H9 (cell line): ENCODE measurements at regions not wholly inside any gene's neighbourhood (a gene's known extent, or its start where the extent isn't known, plus 50 kb on each side); places are given as distances from the start of the nearest gene placed in this dataset.

Source experiments
- DNase-seq: peaks from one replicate; pipeline ENCODE4 v3.0.0-alpha.2; 2017
- H2AFZ ChIP-seq: one replicate; pipeline ENCODE4 v1.6.1; 2013; ENCODE audit warnings: mild to moderate bottlenecking, low read length, control low read depth, moderate library complexity
- H2AK5ac ChIP-seq: 2 replicates; pipeline ENCODE4 v1.6.1; 2013; ENCODE audit warnings: low read length, control low read depth, mixed read lengths; ENCODE audit not compliant: insufficient read length
- H2BK120ac ChIP-seq: one replicate; pipeline ENCODE4 v1.6.1; 2013; ENCODE audit warnings: low read depth, mild to moderate bottlenecking, low read length, control low read depth, inconsistent platforms; ENCODE audit not compliant: poor library complexity, severe bottlenecking
- H2BK12ac ChIP-seq: 2 replicates; pipeline ENCODE4 v1.6.1; 2013; ENCODE audit warnings: low read length, control low read depth, mixed read lengths, low read depth; ENCODE audit not compliant: insufficient read length
- H2BK15ac ChIP-seq: 2 replicates; pipeline ENCODE4 v1.6.1; 2013; ENCODE audit warnings: low read depth, low read length, control low read depth
- H2BK20ac ChIP-seq: one replicate; pipeline ENCODE4 v1.6.1; 2013; ENCODE audit warnings: low read depth, mild to moderate bottlenecking, low read length, control low read depth, inconsistent platforms; ENCODE audit not compliant: poor library complexity, severe bottlenecking
- H2BK5ac ChIP-seq: 2 replicates; pipeline ENCODE4 v1.6.1; 2013; ENCODE audit warnings: low read length, control low read depth, mixed read lengths; ENCODE audit not compliant: insufficient read length
- H3K14ac ChIP-seq: 2 replicates; pipeline ENCODE4 v1.6.1; 2013; ENCODE audit warnings: low read length, control low read depth; ENCODE audit not compliant: insufficient read depth
- H3K18ac ChIP-seq: 2 replicates; pipeline ENCODE4 v1.6.1; 2013; ENCODE audit warnings: low read depth, mild to moderate bottlenecking, mixed read lengths, low read length, control low read depth; ENCODE audit not compliant: insufficient read length
- H3K23ac ChIP-seq: 2 replicates; pipeline ENCODE4 v1.6.1; 2013; ENCODE audit warnings: low read length, control low read depth, mixed read lengths, low read depth; ENCODE audit not compliant: insufficient read length
- H3K23me2 ChIP-seq: 2 replicates; pipeline ENCODE4 v1.6.1; 2013; ENCODE audit warnings: low read depth, mild to moderate bottlenecking, mixed read lengths, low read length, control low read depth; ENCODE audit not compliant: insufficient read length, poor library complexity, severe bottlenecking
- H3K27ac ChIP-seq: 2 replicates; pipeline ENCODE4 v1.5.1; 2013; ENCODE audit warnings: low read length, control low read depth, mixed read lengths, low read depth; ENCODE audit not compliant: insufficient read length
- H3K27me3 ChIP-seq: 2 replicates; pipeline ENCODE4 v1.6.1; 2013; ENCODE audit warnings: low read length, control low read depth, inconsistent platforms; ENCODE audit not compliant: insufficient read depth
- H3K4ac ChIP-seq: 2 replicates; pipeline ENCODE4 v1.6.1; 2013; ENCODE audit warnings: low read depth, mild to moderate bottlenecking, control low read depth, inconsistent platforms, low read length, moderate library complexity
- H3K4me1 ChIP-seq: 2 replicates; pipeline ENCODE4 v1.6.1; 2013; ENCODE audit warnings: low read length, control low read depth, inconsistent platforms; ENCODE audit not compliant: insufficient read depth
- H3K4me2 ChIP-seq: 2 replicates; pipeline ENCODE4 v1.6.1; 2013; ENCODE audit warnings: low read length, control low read depth, mixed read lengths; ENCODE audit not compliant: insufficient read length, insufficient read depth
- H3K56ac ChIP-seq: 2 replicates; pipeline ENCODE4 v1.6.1; 2013; ENCODE audit warnings: low read depth, mild to moderate bottlenecking, mixed read lengths, low read length, control low read depth; ENCODE audit not compliant: insufficient read length
- H3K79me1 ChIP-seq: 2 replicates; pipeline ENCODE4 v1.6.1; 2013; ENCODE audit warnings: low read depth, mild to moderate bottlenecking, moderate library complexity, low read length, control low read depth, inconsistent platforms; ENCODE audit not compliant: insufficient read depth, poor library complexity, severe bottlenecking
- H3K79me2 ChIP-seq: 2 replicates; pipeline ENCODE4 v1.6.1; 2013; ENCODE audit warnings: low read length, control low read depth, inconsistent platforms; ENCODE audit not compliant: insufficient read depth
- H3K9ac ChIP-seq: 2 replicates; pipeline ENCODE4 v1.6.1; 2013; ENCODE audit warnings: low read length, control low read depth, mixed read lengths; ENCODE audit not compliant: insufficient read length; ENCODE audit errors: extremely low read depth
- H3K9me3 ChIP-seq: one replicate; pipeline ENCODE4 v1.6.1; 2013; ENCODE audit warnings: low read depth, low read length, inconsistent platforms; ENCODE audit not compliant: control insufficient read depth
- H3T11ph ChIP-seq: one replicate; pipeline ENCODE4 v1.6.1; 2013; ENCODE audit warnings: mild to moderate bottlenecking, low read length, control low read depth, inconsistent platforms
- H4K20me1 ChIP-seq: one replicate; pipeline ENCODE4 v1.6.1; 2013; ENCODE audit not compliant: control insufficient read depth, insufficient read length, insufficient read depth
- H4K5ac ChIP-seq: 2 replicates; pipeline ENCODE4 v1.6.1; 2013; ENCODE audit warnings: low read depth, mild to moderate bottlenecking, mixed read lengths, low read length, control low read depth; ENCODE audit not compliant: insufficient read length
- H4K8ac ChIP-seq: replicated peaks from 2 replicates; pipeline ENCODE4 v1.6.1; 2013; ENCODE audit warnings: low read length, control low read depth, mixed read lengths, low read depth; ENCODE audit not compliant: insufficient read length
- H4K91ac ChIP-seq: 2 replicates; pipeline ENCODE4 v1.6.1; 2013; ENCODE audit warnings: low read depth, mild to moderate bottlenecking, moderate library complexity, mixed read lengths, low read length, control low read depth; ENCODE audit not compliant: insufficient read length
- H3K27ac Mint-ChIP-seq, 3 experiments: 2 replicates in 2 of 3; 3 replicates in 1 of 3; pipeline ENCODE4 v1.8.0; 2020 to 2021; ENCODE audit warnings: mixed read lengths in 3 of 3, mild to moderate bottlenecking in 1 of 3, moderate library complexity in 1 of 3
- H3K27me3 Mint-ChIP-seq: 2 replicates; pipeline ENCODE4 v1.8.0; 2021; ENCODE audit warnings: low read depth, mild to moderate bottlenecking, moderate library complexity, mixed read lengths
- H3K36me3 Mint-ChIP-seq, 3 experiments: 2 replicates in 2 of 3; 3 replicates in 1 of 3; pipeline ENCODE4 v1.8.0; 2020 to 2021; ENCODE audit warnings: low read depth in 3 of 3, mixed read lengths in 3 of 3; ENCODE audit not compliant: insufficient read depth in 1 of 3
- H3K4me1 Mint-ChIP-seq, 2 experiments: 2 replicates each; pipeline ENCODE4 v1.8.0; 2020; ENCODE audit warnings: mixed read lengths in 2 of 2
- H3K4me3 Mint-ChIP-seq, 2 experiments: 2 replicates in 1 of 2; 3 replicates in 1 of 2; pipeline ENCODE4 v1.8.0; 2020 to 2021; ENCODE audit warnings: mild to moderate bottlenecking in 2 of 2, mixed read lengths in 2 of 2, moderate library complexity in 1 of 2
- H3K9me3 Mint-ChIP-seq, 2 experiments: 2 replicates in 1 of 2; 3 replicates in 1 of 2; pipeline ENCODE4 v1.8.0; 2020; ENCODE audit warnings: mild to moderate bottlenecking in 2 of 2, mixed read lengths in 2 of 2, moderate library complexity in 1 of 2
- WGBS: extraction: QIAGEN DNeasy Blood & Tissue Kit; methylation state at CpG from one replicate; pipeline ENCODE4 v1.1.7; 2013; ENCODE audit warnings: missing lambda C conversion rate, low lambda C conversion rate, mixed read lengths; ENCODE audit not compliant: insufficient read length; ENCODE audit errors: extremely low coverage; 5-methylcytosine and 5-hydroxymethylcytosine counted together
- TF ChIP-seq, protein P1 (sequence below): fragments of 200-600 bp; sonication (generic); conservative IDR thresholded peaks from 3 replicates; pipeline ENCODE4 v1.8.0; 2021; ENCODE audit warnings: antibody characterized with exemption, mild to moderate bottlenecking

DNA sequence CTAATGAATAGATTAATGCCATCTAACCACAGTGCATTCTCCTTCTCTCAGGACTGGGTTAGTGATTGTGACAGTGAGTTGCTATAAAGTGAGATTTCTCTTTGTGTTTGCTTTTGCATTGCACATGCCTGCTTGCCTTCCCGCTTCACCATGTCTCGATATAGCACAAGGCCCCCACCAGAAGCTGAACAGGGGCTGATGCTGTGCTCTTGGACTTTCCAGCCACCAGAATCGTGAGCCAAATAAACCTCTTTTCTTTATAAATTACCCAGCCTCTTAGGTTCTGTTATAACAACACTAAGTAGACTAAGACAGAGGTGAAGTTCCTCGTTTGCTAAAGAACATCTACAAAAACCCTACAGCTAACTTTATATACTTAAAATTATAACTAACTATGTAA is 173.0 kb downstream of the KIF26A start:
- Histone ChIP-seq H3K4ac (no peak overlapping the region), H3K23ac (no peak overlapping the region), H3K9me3 (no peaks in the 10 kb centered on the region), H2BK120ac (no peak overlapping the region), H2BK5ac (no peak overlapping the region), H2BK15ac (no peak overlapping the region), H4K20me1 (no peaks in the 10 kb centered on the region), H3K4me2 (no peak overlapping the region), H3K4me1 (no peaks in the 10 kb centered on the region), H3K9ac (no peak overlapping the region), H3K23me2 (no peaks in the 10 kb centered on the region), H3T11ph (no peak overlapping the region), H4K5ac (no peak overlapping the region), H3K27me3 (no peaks in the 10 kb centered on the region), H4K91ac (no peak overlapping the region), H3K27ac (no peak overlapping the region), H3K56ac (no peak overlapping the region), H3K18ac (no peak overlapping the region), H3K79me2 (no peaks in the 10 kb centered on the region), H2AFZ (no peak overlapping the region), H2BK20ac (no peak overlapping the region), H4K8ac (no peak overlapping the region), H2AK5ac (no peak overlapping the region), H3K79me1 (no peaks in the 10 kb centered on the region), H2BK12ac (no peak overlapping the region), H3K14ac (no peak overlapping the region)
- H3K36me3 Mint-ChIP-seq = 0 out of 7 replicates have a peak, but pooled peaks cover 0 to 2% (median 0%) of the 10 kb centered on the region in 3 experiments
- H3K4me3 Mint-ChIP-seq = no peak overlapping the region
- no peak overlapping the region for H3K27ac Mint-ChIP-seq
- H3K27me3 Mint-ChIP-seq = peaks cover 4% of the 10 kb centered on the region; the same call in 1 of the 2 replicates
- DNase-seq = no peak
- H3K4me1 Mint-ChIP-seq = peaks cover 2 to 3% of the 10 kb centered on the region in 2 experiments
- no CpG with 5 or more reads among the region's 4 CpGs for WGBS
- peaks cover 9 to 12% of the 10 kb centered on the region in 2 experiments for H3K9me3 Mint-ChIP-seq
- TF ChIP-seq, protein P1, sequence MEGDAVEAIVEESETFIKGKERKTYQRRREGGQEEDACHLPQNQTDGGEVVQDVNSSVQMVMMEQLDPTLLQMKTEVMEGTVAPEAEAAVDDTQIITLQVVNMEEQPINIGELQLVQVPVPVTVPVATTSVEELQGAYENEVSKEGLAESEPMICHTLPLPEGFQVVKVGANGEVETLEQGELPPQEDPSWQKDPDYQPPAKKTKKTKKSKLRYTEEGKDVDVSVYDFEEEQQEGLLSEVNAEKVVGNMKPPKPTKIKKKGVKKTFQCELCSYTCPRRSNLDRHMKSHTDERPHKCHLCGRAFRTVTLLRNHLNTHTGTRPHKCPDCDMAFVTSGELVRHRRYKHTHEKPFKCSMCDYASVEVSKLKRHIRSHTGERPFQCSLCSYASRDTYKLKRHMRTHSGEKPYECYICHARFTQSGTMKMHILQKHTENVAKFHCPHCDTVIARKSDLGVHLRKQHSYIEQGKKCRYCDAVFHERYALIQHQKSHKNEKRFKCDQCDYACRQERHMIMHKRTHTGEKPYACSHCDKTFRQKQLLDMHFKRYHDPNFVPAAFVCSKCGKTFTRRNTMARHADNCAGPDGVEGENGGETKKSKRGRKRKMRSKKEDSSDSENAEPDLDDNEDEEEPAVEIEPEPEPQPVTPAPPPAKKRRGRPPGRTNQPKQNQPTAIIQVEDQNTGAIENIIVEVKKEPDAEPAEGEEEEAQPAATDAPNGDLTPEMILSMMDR = no peak
